NCI-H2029 (cell line): ENCODE measurements at regions not wholly inside any gene's neighbourhood (a gene's known extent, or its start where the extent isn't known, plus 50 kb on each side); places are given as distances from the start of the nearest gene placed in this dataset.

Experiments used
- DNase-seq: peaks from one replicate; lab custom pipeline; 2025; lab: John Stamatoyannopoulos, UW

- no peak for DNase-seq
Measured at GRCh38 chr9:120212853-120213200, 367.1 kb downstream of the CDK5RAP2 start.

GRCh38 chr9:120212153-120212852 is 367.7 kb downstream of the CDK5RAP2 start:
- DNase-seq: no peak

GRCh38 chr9:120210274-120210673 is 369.7 kb downstream of the CDK5RAP2 start:
- DNase-seq: peak; percentile 21

- DNase-seq: no peak
Measured at GRCh38 chr9:120202856-120203654, 376.9 kb downstream of the CDK5RAP2 start.

GRCh38 chr9:120198027-120198426 is 381.9 kb downstream of the CDK5RAP2 start:
- DNase-seq: no peak

- no peak for DNase-seq
Measured at GRCh38 chr9:120197605-120198004, 382.4 kb downstream of the CDK5RAP2 start.

- no peak for DNase-seq
Measured at GRCh38 chr9:120191141-120191540, 388.8 kb downstream of the CDK5RAP2 start.

- no peak for DNase-seq
Measured at GRCh38 chr9:120187758-120188157, 392.2 kb downstream of the CDK5RAP2 start.

GRCh38 chr9:120186276-120186675 is 393.7 kb downstream of the CDK5RAP2 start:
- DNase-seq: peak; percentile 25

GRCh38 chr9:120184266-120184665 is 395.7 kb downstream of the CDK5RAP2 start:
- DNase-seq: no peak

GRCh38 chr9:120183615-120184014 is 396.4 kb downstream of the CDK5RAP2 start:
- no peak for DNase-seq

GRCh38 chr9:120182011-120182410 is 398.0 kb downstream of the CDK5RAP2 start:
- no peak for DNase-seq

GRCh38 chr9:120177121-120177520 is 402.8 kb downstream of the CDK5RAP2 start:
- DNase-seq: no peak

GRCh38 chr9:120175031-120175430 is 404.9 kb downstream of the CDK5RAP2 start:
- peak; percentile 27 for DNase-seq

GRCh38 chr9:120161776-120162175 is 418.2 kb downstream of the CDK5RAP2 start:
- DNase-seq: peak; percentile 17

GRCh38 chr9:120158221-120158620 is 421.7 kb downstream of the CDK5RAP2 start:
- no peak for DNase-seq

GRCh38 chr9:120156376-120156775 is 423.6 kb downstream of the CDK5RAP2 start:
- no peak for DNase-seq

GRCh38 chr9:120153258-120153657 is 426.7 kb downstream of the CDK5RAP2 start:
- DNase-seq: no peak

GRCh38 chr9:120152295-120152694 is 427.7 kb downstream of the CDK5RAP2 start:
- DNase-seq: no peak

GRCh38 chr9:120151806-120152205 is 428.2 kb downstream of the CDK5RAP2 start:
- DNase-seq: no peak

GRCh38 chr9:120151149-120151548 is 428.8 kb downstream of the CDK5RAP2 start:
- no peak for DNase-seq

GRCh38 chr9:120138955-120139354 is 441.0 kb downstream of the CDK5RAP2 start:
- DNase-seq: no peak

- no peak for DNase-seq
Measured at GRCh38 chr9:120137186-120137840, 442.7 kb downstream of the CDK5RAP2 start.
